ENCODE measurements at regions not wholly inside any gene's neighbourhood (a gene's known extent, or its start where the extent isn't known, plus 50 kb on each side); places are given as distances from the start of the nearest gene placed in this dataset.

- Mint-ChIP-seq H3K9me3 (ENCODE audit: unreplicated experiment) (no peaks in the 10 kb centered on the region), H3K4me1 (ENCODE audit: low read depth, unreplicated experiment) (no peaks in the 10 kb centered on the region), H3K4me3 (ENCODE audit: unreplicated experiment) (no peak overlapping the region), H3K27me3 (ENCODE audit: low read depth, unreplicated experiment) (peaks cover 15% of the 10 kb centered on the region), H3K27ac (ENCODE audit: unreplicated experiment) (no peak overlapping the region), H3K36me3 (ENCODE audit: low read depth, unreplicated experiment) (no peaks in the 10 kb centered on the region)
- FAIRE-seq (no peak), DNase-seq (ENCODE audit: low read depth) (no peak)
- H3K4me2 ChIP-seq (ENCODE audit: low read length): no peak overlapping the region
- no peak overlapping the region for H2AFZ ChIP-seq (ENCODE audit: low read depth, low read length)
- no peaks in the 10 kb centered on the region for H3K4me1 ChIP-seq (ENCODE audit: insufficient read depth, low read length)
- no peaks in the 10 kb centered on the region for H3K79me2 ChIP-seq (ENCODE audit: insufficient read depth, low read length)
- TF ChIP-seq CTCF (IDR thresholded peaks at IDR 0.05; ENCODE audit: insufficient read depth, low read depth, low read length) (no peak), EZH2 (IDR thresholded peaks at IDR 0.05; ENCODE audit: insufficient read depth, low read length) (no peak)
- H3K27ac ChIP-seq (ENCODE audit: low read depth, low read length): no peak overlapping the region
- H3K9me3 ChIP-seq (ENCODE audit: insufficient read depth, low read depth, low read length): no peaks in the 10 kb centered on the region
- no peak overlapping the region for H3K9ac ChIP-seq (ENCODE audit: low read length)
- H3K36me3 ChIP-seq (ENCODE audit: insufficient read depth, low read length): no peaks in the 10 kb centered on the region
- no peaks in the 10 kb centered on the region for H3K27me3 ChIP-seq (ENCODE audit: insufficient read depth, low read length)
- no peak overlapping the region for H3K4me3 ChIP-seq (ENCODE audit: insufficient read depth, low read depth, low read length)
- H4K20me1 ChIP-seq (ENCODE audit: insufficient read depth, low read length): no peaks in the 10 kb centered on the region
These were observed 259.9 kb upstream of the THSD7B start for GRCh38 chr2:136505462-136505861.

- no peaks in the 10 kb centered on the region for H4K20me1 ChIP-seq (ENCODE audit: insufficient read depth, low read length)
- H3K4me1 ChIP-seq (ENCODE audit: insufficient read depth, low read length): no peaks in the 10 kb centered on the region
- no peaks in the 10 kb centered on the region for H3K9me3 ChIP-seq (ENCODE audit: insufficient read depth, low read depth, low read length)
- no peak overlapping the region for H3K4me2 ChIP-seq (ENCODE audit: low read length)
- H3K79me2 ChIP-seq (ENCODE audit: insufficient read depth, low read length): no peaks in the 10 kb centered on the region
- no peaks in the 10 kb centered on the region for H3K36me3 ChIP-seq (ENCODE audit: insufficient read depth, low read length)
- Mint-ChIP-seq H3K27me3 (ENCODE audit: low read depth, unreplicated experiment) (peaks cover 10% of the 10 kb centered on the region), H3K4me3 (ENCODE audit: unreplicated experiment) (no peak overlapping the region), H3K36me3 (ENCODE audit: low read depth, unreplicated experiment) (no peaks in the 10 kb centered on the region), H3K9me3 (ENCODE audit: unreplicated experiment) (no peaks in the 10 kb centered on the region), H3K27ac (ENCODE audit: unreplicated experiment) (no peak overlapping the region), H3K4me1 (ENCODE audit: low read depth, unreplicated experiment) (no peaks in the 10 kb centered on the region)
- H2AFZ ChIP-seq (ENCODE audit: low read depth, low read length): no peak overlapping the region
- FAIRE-seq (no peak), DNase-seq (ENCODE audit: low read depth) (no peak)
- TF ChIP-seq EZH2 (IDR thresholded peaks at IDR 0.05; ENCODE audit: insufficient read depth, low read length): no peak
- no peak for TF ChIP-seq CTCF (IDR thresholded peaks at IDR 0.05; ENCODE audit: insufficient read depth, low read depth, low read length)
- H3K27ac ChIP-seq (ENCODE audit: low read depth, low read length): no peak overlapping the region
- no peak overlapping the region for H3K9ac ChIP-seq (ENCODE audit: low read length)
- no peak overlapping the region for H3K4me3 ChIP-seq (ENCODE audit: insufficient read depth, low read depth, low read length)
- H3K27me3 ChIP-seq (ENCODE audit: insufficient read depth, low read length): no peaks in the 10 kb centered on the region
These were observed 262.7 kb upstream of the THSD7B start for GRCh38 chr2:136502660-136503059.

GRCh38 chr2:136497709-136498108 lies 267.6 kb upstream of the THSD7B start:
- no peaks in the 10 kb centered on the region for H3K36me3 Mint-ChIP-seq (ENCODE audit: low read depth, unreplicated experiment)
- TF ChIP-seq EZH2 (IDR thresholded peaks at IDR 0.05; ENCODE audit: insufficient read depth, low read length) (no peak), CTCF (IDR thresholded peaks at IDR 0.05; ENCODE audit: insufficient read depth, low read depth, low read length) (no peak)
- H3K4me1 Mint-ChIP-seq (ENCODE audit: low read depth, unreplicated experiment): no peaks in the 10 kb centered on the region
- Histone ChIP-seq H3K4me2 (ENCODE audit: low read length) (no peak overlapping the region), H3K36me3 (ENCODE audit: insufficient read depth, low read length) (no peaks in the 10 kb centered on the region), H3K27me3 (ENCODE audit: insufficient read depth, low read length) (no peaks in the 10 kb centered on the region), H3K27ac (ENCODE audit: low read depth, low read length) (no peak overlapping the region), H3K9ac (ENCODE audit: low read length) (no peak overlapping the region), H3K4me3 (ENCODE audit: insufficient read depth, low read depth, low read length) (no peak overlapping the region), H3K9me3 (ENCODE audit: insufficient read depth, low read depth, low read length) (no peaks in the 10 kb centered on the region), H3K79me2 (ENCODE audit: insufficient read depth, low read length) (no peaks in the 10 kb centered on the region), H3K4me1 (ENCODE audit: insufficient read depth, low read length) (no peaks in the 10 kb centered on the region), H2AFZ (ENCODE audit: low read depth, low read length) (no peak overlapping the region), H4K20me1 (ENCODE audit: insufficient read depth, low read length) (no peaks in the 10 kb centered on the region)
- DNase-seq (ENCODE audit: low read depth) (no peak), FAIRE-seq (no peak)
- H3K27me3 Mint-ChIP-seq (ENCODE audit: low read depth, unreplicated experiment): peaks cover 6% of the 10 kb centered on the region
- H3K9me3 Mint-ChIP-seq (ENCODE audit: unreplicated experiment): no peaks in the 10 kb centered on the region
- no peak overlapping the region for H3K27ac Mint-ChIP-seq (ENCODE audit: unreplicated experiment)
- H3K4me3 Mint-ChIP-seq (ENCODE audit: unreplicated experiment): no peak overlapping the region
